HG03045 (cell line): ENCODE measurements at regions not wholly inside any gene's neighbourhood (a gene's known extent, or its start where the extent isn't known, plus 50 kb on each side); places are given as distances from the start of the nearest gene placed in this dataset.

Experiments
- ATAC-seq: cut with Tn5 transposase; IDR thresholded peaks from one replicate; pipeline ENCODE4 v1.9.1; 2021; ENCODE audit warnings: mild to moderate bottlenecking, moderate library complexity; ENCODE audit not compliant: unreplicated experiment

- ATAC-seq, result no peak
Observed at GRCh38 chr1:116261227-116261626, 111.8 kb upstream of the ATP1A1 start.

- no peak for ATAC-seq
Observed at GRCh38 chr1:116262207-116262994, 110.6 kb upstream of the ATP1A1 start.

- no peak for ATAC-seq
Observed at GRCh38 chr1:116262995-116263385, 110.1 kb upstream of the ATP1A1 start.

GRCh38 chr1:116265931-116266863 is 106.8 kb upstream of the ATP1A1 start:
- no peak for ATAC-seq

- no peak for ATAC-seq
Observed at GRCh38 chr1:116266864-116267212, 106.2 kb upstream of the ATP1A1 start.

- ATAC-seq, result no peak
Observed at GRCh38 chr1:116268211-116268610, 104.8 kb upstream of the ATP1A1 start.

- ATAC-seq, result no peak
Observed at GRCh38 chr1:116270316-116271057, 102.6 kb upstream of the ATP1A1 start.

- no peak for ATAC-seq
Observed at GRCh38 chr1:116273042-116273783, 99.8 kb upstream of the ATP1A1 start.

GRCh38 chr1:116276532-116276931 is 96.5 kb upstream of the ATP1A1 start:
- no peak for ATAC-seq

GRCh38 chr1:116277840-116278540 is 95.1 kb upstream of the ATP1A1 start:
- ATAC-seq, result no peak

- no peak for ATAC-seq
Observed at GRCh38 chr1:116278541-116278866, 94.5 kb upstream of the ATP1A1 start.

- no peak for ATAC-seq
Observed at GRCh38 chr1:116279715-116280114, 93.3 kb upstream of the ATP1A1 start.

GRCh38 chr1:116284819-116285390 is 88.1 kb upstream of the ATP1A1 start:
- ATAC-seq, result no peak

GRCh38 chr1:116286541-116286971 is 86.5 kb upstream of the ATP1A1 start:
- ATAC-seq, result no peak

GRCh38 chr1:116287341-116288200 is 85.5 kb upstream of the ATP1A1 start:
- ATAC-seq, result no peak

GRCh38 chr1:116288201-116288598 is 84.8 kb upstream of the ATP1A1 start:
- peak; percentile 68 for ATAC-seq

GRCh38 chr1:116289193-116289592 is 83.9 kb upstream of the ATP1A1 start:
- ATAC-seq, result no peak

- no peak for ATAC-seq
Observed at GRCh38 chr1:116290085-116290705, 82.8 kb upstream of the ATP1A1 start.
